ENCODE measurements at regions not wholly inside any gene's neighbourhood (a gene's known extent, or its start where the extent isn't known, plus 50 kb on each side); places are given as distances from the start of the nearest gene placed in this dataset.

DNA sequence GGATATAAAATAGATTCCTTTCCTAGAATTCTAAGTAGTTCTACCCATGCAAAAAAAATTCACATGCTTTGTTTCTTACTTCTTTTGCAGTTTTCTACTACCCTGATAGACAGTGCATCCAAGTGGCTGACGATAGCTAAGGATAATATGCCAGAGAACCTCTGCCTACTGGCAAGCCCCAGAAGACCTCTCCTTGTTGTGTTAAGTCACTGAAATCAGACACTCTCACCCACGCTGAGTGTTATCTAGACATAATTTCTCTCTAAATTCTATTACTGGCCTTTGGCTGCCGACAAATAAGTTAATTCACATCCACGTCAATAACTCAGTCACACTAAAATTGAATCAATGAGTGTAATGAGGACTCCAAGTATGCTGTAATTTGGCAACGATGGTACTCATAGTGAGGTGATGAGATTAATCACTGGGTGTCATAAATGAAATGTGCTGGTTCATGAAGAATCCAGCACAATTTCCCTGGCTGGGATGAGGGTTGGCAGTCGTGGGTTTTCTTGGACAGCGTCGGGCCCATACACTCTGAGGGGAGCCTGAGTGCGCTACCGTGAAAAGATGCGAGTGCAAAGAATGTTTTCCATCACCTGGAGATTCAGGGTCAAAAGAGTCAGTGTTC lies 354.8 kb upstream of the TMEM132C start:
- H3K27me3 ChIP-seq: no peaks in the 10 kb centered on the region
- no peak for ATAC-seq
- TF ChIP-seq CTCF (IDR thresholded peaks at IDR 0.05): no peak
- TF ChIP-seq POLR2A (IDR thresholded peaks at IDR 0.05): no peak
- intact Hi-C loops (cut with DNase I): no loop called here
- H3K9me3 ChIP-seq: no peaks in the 10 kb centered on the region
- no peaks in the 10 kb centered on the region for H3K36me3 ChIP-seq
- no peak for DNase-seq
- H3K4me3 ChIP-seq: no peak overlapping the region
- H3K27ac ChIP-seq: no peak overlapping the region
- WGBS (ENCODE audit: insufficient coverage, low coverage, low lambda C conversion rate, missing lambda C conversion rate): 55% methylated on average over 9 of the region's 11 CpGs
- no peaks in the 10 kb centered on the region for H3K4me1 ChIP-seq

GRCh38 chr12:127923501-127923900 lies 343.5 kb upstream of the TMEM132C start:
- intact Hi-C loops (cut with DNase I): no loop called here
- H3K36me3 ChIP-seq: no peaks in the 10 kb centered on the region
- H3K9me3 ChIP-seq: no peaks in the 10 kb centered on the region
- H3K27ac ChIP-seq: no peak overlapping the region
- no peaks in the 10 kb centered on the region for H3K27me3 ChIP-seq
- H3K4me1 ChIP-seq: no peaks in the 10 kb centered on the region
- DNase-seq (no peak), ATAC-seq (no peak)
- no peak for TF ChIP-seq POLR2A (IDR thresholded peaks at IDR 0.05)
- TF ChIP-seq CTCF (IDR thresholded peaks at IDR 0.05): no peak
- 71% methylated on average over 6 of the region's 6 CpGs for WGBS (ENCODE audit: insufficient coverage, low coverage, low lambda C conversion rate, missing lambda C conversion rate)
- no peak overlapping the region for H3K4me3 ChIP-seq

GRCh38 chr12:127925971-127926370 lies 341.0 kb upstream of the TMEM132C start:
- H3K9me3 ChIP-seq: no peaks in the 10 kb centered on the region
- no peak for DNase-seq
- ATAC-seq: peak in 1 of 4 donors; percentile 25

GRCh38 chr12:127928178-127928577 lies 338.8 kb upstream of the TMEM132C start:
- no peak overlapping the region for H3K4me3 ChIP-seq
- DNase-seq (no peak), ATAC-seq (no peak)
- no peak overlapping the region for H3K27ac ChIP-seq
- no peaks in the 10 kb centered on the region for H3K4me1 ChIP-seq
- no peaks in the 10 kb centered on the region for H3K27me3 ChIP-seq
- 19% methylated on average over 4 of the region's 5 CpGs for WGBS (ENCODE audit: insufficient coverage, low coverage, low lambda C conversion rate, missing lambda C conversion rate)
- TF ChIP-seq POLR2A (IDR thresholded peaks at IDR 0.05) (no peak), CTCF (IDR thresholded peaks at IDR 0.05) (no peak)
- no peaks in the 10 kb centered on the region for H3K9me3 ChIP-seq
- intact Hi-C loops (cut with DNase I): no loop called here
- no peaks in the 10 kb centered on the region for H3K36me3 ChIP-seq

More at GRCh38 chr12:127925971-127926370, 341.0 kb upstream of the TMEM132C start:
- H3K27me3 ChIP-seq: no peaks in the 10 kb centered on the region
- 19% methylated on average over 4 of the region's 4 CpGs for WGBS (ENCODE audit: insufficient coverage, low coverage, low lambda C conversion rate, missing lambda C conversion rate)
- no peak overlapping the region for H3K27ac ChIP-seq
- intact Hi-C loops (cut with DNase I): no loop called here
- no peaks in the 10 kb centered on the region for H3K4me1 ChIP-seq
- H3K4me3 ChIP-seq: no peak overlapping the region
- H3K36me3 ChIP-seq: no peaks in the 10 kb centered on the region
- TF ChIP-seq CTCF (IDR thresholded peaks at IDR 0.05) (peak in 1 of 4 donors; percentile 28), POLR2A (IDR thresholded peaks at IDR 0.05) (no peak)
